CD4-positive, alpha-beta T cell treated with Interleukin-1 beta for 1 hour (primary cell): ENCODE measurements at regions not wholly inside any gene's neighbourhood (a gene's known extent, or its start where the extent isn't known, plus 50 kb on each side); places are given as distances from the start of the nearest gene placed in this dataset.
"Not testable (repeated sequence)": the region's sequence is repeated elsewhere in the genome, so short reads cannot be mapped to it uniquely, and the experiment has no call there.

Experiments used
- DNase-seq, 2 donors: peaks; one replicate each; pipeline ENCODE4 v3.0.0-alpha.2; 2020 to 2022

- no peak for DNase-seq
These were observed 223.8 kb upstream of the LRATD1 start for GRCh38 chr2:14408695-14409094.

GRCh38 chr2:14417551-14417950, 215.0 kb upstream of the LRATD1 start:
- DNase-seq, result no peak

GRCh38 chr2:14418115-14418514, 214.4 kb upstream of the LRATD1 start:
- DNase-seq, result no peak

- no peak for DNase-seq
These were observed 211.7 kb upstream of the LRATD1 start for GRCh38 chr2:14420851-14421250.

- no peak for DNase-seq
These were observed 210.1 kb upstream of the LRATD1 start for GRCh38 chr2:14422426-14422825.

GRCh38 chr2:14423145-14423906, 209.2 kb upstream of the LRATD1 start:
- DNase-seq, result no peak

GRCh38 chr2:14424478-14425390, 207.8 kb upstream of the LRATD1 start:
- no peak for DNase-seq

GRCh38 chr2:14425869-14426268, 206.6 kb upstream of the LRATD1 start:
- DNase-seq, result no peak

GRCh38 chr2:14428056-14428455, 204.5 kb upstream of the LRATD1 start:
- DNase-seq, result no peak

GRCh38 chr2:14433946-14434495, 198.5 kb upstream of the LRATD1 start:
- no peak for DNase-seq

GRCh38 chr2:14445670-14446069, 186.8 kb upstream of the LRATD1 start:
- no peak for DNase-seq

GRCh38 chr2:14448340-14448739, 184.2 kb upstream of the LRATD1 start:
- DNase-seq, result no peak

- DNase-seq, result no peak
These were observed 181.2 kb upstream of the LRATD1 start for GRCh38 chr2:14451312-14451711.

- no peak for DNase-seq
These were observed 178.3 kb upstream of the LRATD1 start for GRCh38 chr2:14454202-14454601.

GRCh38 chr2:14459786-14460325, 172.7 kb upstream of the LRATD1 start:
- DNase-seq, result no peak

- DNase-seq, result no peak
These were observed 156.5 kb upstream of the LRATD1 start for GRCh38 chr2:14475994-14476393.

- no peak for DNase-seq
These were observed 153.0 kb upstream of the LRATD1 start for GRCh38 chr2:14479486-14479885.

- DNase-seq, result no peak
These were observed 152.4 kb upstream of the LRATD1 start for GRCh38 chr2:14480120-14480519.

- no peak for DNase-seq
These were observed 151.6 kb upstream of the LRATD1 start for GRCh38 chr2:14480906-14481305.

- no peak for DNase-seq
These were observed 139.5 kb upstream of the LRATD1 start for GRCh38 chr2:14492920-14493503.

- DNase-seq, result no peak
These were observed 137.8 kb upstream of the LRATD1 start for GRCh38 chr2:14494759-14495158.

- no peak for DNase-seq
These were observed 131.5 kb upstream of the LRATD1 start for GRCh38 chr2:14501061-14501460.

GRCh38 chr2:14506955-14507354, 125.6 kb upstream of the LRATD1 start:
- DNase-seq, result not testable (repeated sequence)
